ENCODE measurements at regions not wholly inside any gene's neighbourhood (a gene's known extent, or its start where the extent isn't known, plus 50 kb on each side); places are given as distances from the start of the nearest gene placed in this dataset.

DNA sequence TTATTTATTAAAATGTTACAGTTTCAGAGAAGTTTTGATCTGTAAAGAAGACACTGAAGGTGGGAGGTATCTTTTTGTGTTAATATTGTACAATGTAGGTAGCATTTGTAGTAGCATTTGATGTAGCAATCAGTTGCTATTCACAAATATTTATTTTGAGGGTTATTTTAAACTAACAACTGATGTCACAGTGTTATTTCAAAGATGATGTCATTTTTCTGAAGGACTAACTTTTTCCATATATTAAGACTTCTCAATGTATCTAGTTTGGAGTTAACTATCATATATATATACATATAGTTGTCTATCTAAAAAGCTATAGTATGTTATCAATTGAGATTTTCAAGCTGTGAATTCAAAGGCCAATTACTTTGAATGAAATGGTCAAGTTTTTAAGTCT, 1003.3 kb downstream of the DSC3 start:
- Histone ChIP-seq H3K9me3 (ENCODE audit: control insufficient read depth in 4 of 4, insufficient read depth in 3 of 4, low read length in 3 of 4) (peaks cover 0 to 7% (median 2%) of the 10 kb centered on the region in 4 donors), H3K27me3 (ENCODE audit: control insufficient read depth in 3 of 3, insufficient read depth in 3 of 3, low read length in 2 of 3) (no peaks in the 10 kb centered on the region), H3K36me3 (ENCODE audit: control insufficient read depth in 4 of 4, insufficient read depth in 4 of 4, low read length in 4 of 4) (no peaks in the 10 kb centered on the region), H3K4me1 (ENCODE audit: control insufficient read depth in 5 of 5, insufficient read depth in 5 of 5, low read length in 5 of 5) (no peaks in the 10 kb centered on the region), H3K9ac (ENCODE audit: insufficient read depth in 1 of 2, low read length in 2 of 2) (no peak overlapping the region), H3K27ac (ENCODE audit: low read depth in 1 of 2, low read length in 1 of 2) (no peak overlapping the region), H3K4me3 (no peak overlapping the region)
- ATAC-seq (ENCODE audit: insufficient read depth, low FRiP score) (no peak), DNase-seq (no peak)
- no peak for TF ChIP-seq CTCF (IDR thresholded peaks at IDR 0.05; ENCODE audit: control extremely low read depth, extremely low read depth)

DNA sequence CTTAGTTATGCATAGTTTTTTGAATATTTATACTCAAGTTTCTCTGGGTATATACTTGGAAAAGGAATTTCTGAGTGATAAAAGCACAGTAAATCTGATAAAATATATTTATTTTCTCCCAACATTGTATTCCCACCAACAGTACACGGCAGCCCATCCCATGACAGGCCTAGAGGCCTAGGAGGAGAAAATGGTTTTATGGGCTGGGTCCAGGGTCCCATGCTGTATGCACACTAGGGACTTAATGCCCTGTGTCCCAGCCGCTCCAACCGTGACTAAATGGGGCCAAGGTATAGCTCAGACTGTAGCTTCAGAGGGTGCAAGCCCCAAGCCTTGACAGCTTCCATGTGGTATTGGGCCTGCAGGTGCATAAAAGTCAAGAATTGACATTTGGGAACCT, 1007.7 kb downstream of the DSC3 start:
- DNase-seq (no peak), ATAC-seq (ENCODE audit: insufficient read depth, low FRiP score) (no peak)
- Histone ChIP-seq H3K4me3 (no peak overlapping the region), H3K9me3 (ENCODE audit: control insufficient read depth in 4 of 4, insufficient read depth in 3 of 4, low read length in 3 of 4) (peaks cover 0 to 7% (median 2%) of the 10 kb centered on the region in 4 donors), H3K27me3 (ENCODE audit: control insufficient read depth in 3 of 3, insufficient read depth in 3 of 3, low read length in 2 of 3) (no peaks in the 10 kb centered on the region), H3K27ac (ENCODE audit: low read depth in 1 of 2, low read length in 1 of 2) (no peak overlapping the region), H3K4me1 (ENCODE audit: control insufficient read depth in 5 of 5, insufficient read depth in 5 of 5, low read length in 5 of 5) (no peaks in the 10 kb centered on the region), H3K36me3 (ENCODE audit: control insufficient read depth in 4 of 4, insufficient read depth in 4 of 4, low read length in 4 of 4) (no peaks in the 10 kb centered on the region), H3K9ac (ENCODE audit: insufficient read depth in 1 of 2, low read length in 2 of 2) (no peak overlapping the region)
- WGBS, 2 donors: 92 to 93% methylated on average over 3 of the region's 3 CpGs
- TF ChIP-seq CTCF (IDR thresholded peaks at IDR 0.05; ENCODE audit: control extremely low read depth, extremely low read depth): no peak

DNA sequence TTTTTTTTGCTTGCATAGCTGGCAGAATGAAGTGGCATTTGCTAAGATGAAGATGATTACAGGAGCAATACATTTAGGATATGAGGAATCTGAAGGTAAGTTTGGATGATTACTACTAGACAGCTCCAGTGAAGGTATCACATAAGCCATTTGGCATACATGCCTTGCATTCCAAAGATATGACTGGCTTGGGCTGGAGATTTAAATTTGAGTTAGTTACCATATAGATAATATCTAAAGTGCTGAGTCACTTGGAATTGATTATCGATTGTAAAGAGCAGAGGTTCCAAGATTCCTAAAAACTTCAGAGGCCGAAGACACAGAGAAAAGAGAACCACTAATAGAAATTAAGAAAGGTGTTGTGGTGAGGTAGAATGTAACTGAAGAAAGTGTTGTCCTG, 1026.4 kb downstream of the DSC3 start:
- no peak for DNase-seq
- ATAC-seq (ENCODE audit: insufficient read depth, low FRiP score): no peak
- no peaks in the 10 kb centered on the region for H3K9me3 ChIP-seq (ENCODE audit: control insufficient read depth in 4 of 4, insufficient read depth in 3 of 4, low read length in 3 of 4)
- H3K36me3 ChIP-seq (ENCODE audit: control insufficient read depth in 4 of 4, insufficient read depth in 4 of 4, low read length in 4 of 4): no peaks in the 10 kb centered on the region
- H3K27ac ChIP-seq (ENCODE audit: low read depth in 1 of 2, low read length in 1 of 2): no peak overlapping the region
- 85 to 86% methylated on average over 2 of the region's 2 CpGs for WGBS, 2 donors
- TF ChIP-seq CTCF (IDR thresholded peaks at IDR 0.05; ENCODE audit: control extremely low read depth, extremely low read depth): no peak
- no peaks in the 10 kb centered on the region for H3K27me3 ChIP-seq (ENCODE audit: control insufficient read depth in 3 of 3, insufficient read depth in 3 of 3, low read length in 2 of 3)
- H3K4me3 ChIP-seq: no peak overlapping the region
- H3K4me1 ChIP-seq (ENCODE audit: control insufficient read depth in 5 of 5, insufficient read depth in 5 of 5, low read length in 5 of 5): no peaks in the 10 kb centered on the region
- H3K9ac ChIP-seq (ENCODE audit: insufficient read depth in 1 of 2, low read length in 2 of 2): no peak overlapping the region

GRCh38 chr18:30004965-30005364, 1037.6 kb downstream of the DSC3 start:
- no peak overlapping the region for H3K27ac ChIP-seq (ENCODE audit: low read depth in 1 of 2, low read length in 1 of 2)
- ATAC-seq (ENCODE audit: insufficient read depth, low FRiP score) (no peak), DNase-seq (no peak)
- H3K9ac ChIP-seq (ENCODE audit: insufficient read depth in 1 of 2, low read length in 2 of 2): no peak overlapping the region
- no peak overlapping the region for H3K4me3 ChIP-seq
- no peaks in the 10 kb centered on the region for H3K27me3 ChIP-seq (ENCODE audit: control insufficient read depth in 3 of 3, insufficient read depth in 3 of 3, low read length in 2 of 3)
- TF ChIP-seq CTCF (IDR thresholded peaks at IDR 0.05; ENCODE audit: control extremely low read depth, extremely low read depth): no peak
- WGBS, 2 donors: 77 to 95% methylated on average over 1 of the region's 1 CpG
- no peaks in the 10 kb centered on the region for H3K4me1 ChIP-seq (ENCODE audit: control insufficient read depth in 5 of 5, insufficient read depth in 5 of 5, low read length in 5 of 5)
- no peaks in the 10 kb centered on the region for H3K36me3 ChIP-seq (ENCODE audit: control insufficient read depth in 4 of 4, insufficient read depth in 4 of 4, low read length in 4 of 4)
- no peaks in the 10 kb centered on the region for H3K9me3 ChIP-seq (ENCODE audit: control insufficient read depth in 4 of 4, insufficient read depth in 3 of 4, low read length in 3 of 4)

Measured in lung (tissue), 11 donors.